Smooth muscle cell (in vitro differentiated cells): ENCODE measurements at regions not wholly inside any gene's neighbourhood (a gene's known extent, or its start where the extent isn't known, plus 50 kb on each side); places are given as distances from the start of the nearest gene placed in this dataset.

ENCODE experiments used
- DNase-seq: peaks from one replicate; lab custom pipeline; 2025; ENCODE audit not compliant: unreplicated experiment; lab: John Stamatoyannopoulos, UW
- H2AFZ ChIP-seq: fragments of 200-600 bp; sonication (generic); 2 replicates; pipeline ENCODE4 v1.6.0; 2016; ENCODE audit warnings: antibody characterized with exemption, low read depth, mild to moderate bottlenecking
- H3F3A ChIP-seq: fragments of 200-600 bp; sonication (generic); 2 replicates; pipeline ENCODE4 v1.6.0; 2017; ENCODE audit warnings: antibody characterized with exemption, low read depth
- H3K27ac ChIP-seq: fragments of 200-600 bp; sonication (generic); 2 replicates; pipeline ENCODE4 v1.5.1; 2016; ENCODE audit warnings: low read depth, mild to moderate bottlenecking
- H3K27me3 ChIP-seq: fragments of 200-600 bp; sonication (generic); 2 replicates; pipeline ENCODE4 v1.6.1; 2016; ENCODE audit warnings: low read depth, mild to moderate bottlenecking
- H3K36me3 ChIP-seq: fragments of 200-600 bp; sonication (generic); 2 replicates; pipeline ENCODE4 v1.5.1; 2016; ENCODE audit warnings: low read depth
- H3K4me1 ChIP-seq: fragments of 200-600 bp; sonication (generic); 2 replicates; pipeline ENCODE4 v1.5.1; 2016; ENCODE audit warnings: low read depth
- H3K4me2 ChIP-seq: fragments of 200-600 bp; sonication (generic); 2 replicates; pipeline ENCODE4 v1.6.0; 2016; ENCODE audit warnings: mild to moderate bottlenecking
- H3K4me3 ChIP-seq: fragments of 200-600 bp; sonication (generic); 2 replicates; pipeline ENCODE4 v1.5.1; 2016; ENCODE audit warnings: mild to moderate bottlenecking
- H3K79me2 ChIP-seq: fragments of 200-600 bp; sonication (generic); 2 replicates; pipeline ENCODE4 v1.6.0; 2016; ENCODE audit warnings: low read depth, mild to moderate bottlenecking
- H3K9ac ChIP-seq: fragments of 200-600 bp; sonication (generic); 2 replicates; pipeline ENCODE4 v1.6.0; 2016; ENCODE audit warnings: low read depth
- H3K9me3 ChIP-seq: fragments of 200-600 bp; sonication (generic); replicated peaks from 2 replicates; pipeline ENCODE4 v1.5.1; 2016; ENCODE audit warnings: low read depth
- H4K20me1 ChIP-seq: fragments of 200-600 bp; sonication (generic); 2 replicates; pipeline ENCODE4 v1.6.0; 2016; ENCODE audit warnings: low read depth
- CTCF ChIP-seq: fragments of 200-600 bp; sonication (generic); IDR thresholded peaks from 2 replicates; pipeline ENCODE4 v1.5.1; 2017; ENCODE audit warnings: borderline replicate concordance, mild to moderate bottlenecking, antibody characterized with exemption; ENCODE audit not compliant: insufficient read depth, poor library complexity, severe bottlenecking
- WGBS: methylation state at CpG from one replicate; pipeline ENCODE4 v1.1.7; 2016; ENCODE audit warnings: low lambda C conversion rate; 5-methylcytosine and 5-hydroxymethylcytosine counted together

DNA sequence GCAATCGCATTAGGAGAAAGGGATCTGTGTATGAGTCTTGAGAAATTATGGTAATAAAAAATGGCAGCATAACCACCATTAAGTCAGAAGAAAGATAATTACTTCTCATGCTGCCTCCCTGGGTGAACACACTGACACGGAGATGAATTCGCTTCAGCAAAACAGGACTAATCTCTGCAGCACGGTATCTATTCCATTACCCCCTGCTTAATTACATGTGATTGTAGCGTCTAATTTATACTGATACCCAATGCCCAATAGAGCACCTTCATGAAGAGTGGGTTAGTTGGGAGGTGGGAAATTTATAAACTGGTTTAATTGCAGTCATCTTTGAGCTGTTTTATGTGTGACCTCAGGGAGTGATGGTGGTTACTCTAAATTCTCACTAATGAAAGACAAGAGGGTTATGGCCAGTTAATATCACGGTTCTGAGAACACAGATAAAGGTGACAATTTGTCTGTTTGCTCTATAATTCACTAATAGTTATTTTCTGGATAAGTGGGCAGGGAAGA lies 476.2 kb upstream of the SULF2 start:
- WGBS = 96% methylated on average over 6 of the region's 6 CpGs

GRCh38 chr20:48260129-48260756 lies 475.0 kb upstream of the SULF2 start:
- Histone ChIP-seq H3K9me3 (peaks cover 4% of the 10 kb centered on the region), H4K20me1 (no peaks in the 10 kb centered on the region), H3K4me1 (no peaks in the 10 kb centered on the region), H3K27me3 (no peaks in the 10 kb centered on the region), H3K27ac (peak overlapping the region; percentile 4), H3F3A (no peaks in the 10 kb centered on the region), H3K79me2 (no peaks in the 10 kb centered on the region), H3K9ac (no peak overlapping the region), H3K4me2 (no peak overlapping the region), H2AFZ (no peak overlapping the region), H3K36me3 (no peaks in the 10 kb centered on the region), H3K4me3 (no peak overlapping the region)
- 56% methylated on average over 15 of the region's 15 CpGs for WGBS
- peak; percentile 6 for DNase-seq
- no peak for TF ChIP-seq CTCF

More for the DNA sequence above, 476.2 kb upstream of the SULF2 start:
- no peak overlapping the region for H3K4me2 ChIP-seq
- no peaks in the 10 kb centered on the region for H3F3A ChIP-seq
- no peaks in the 10 kb centered on the region for H3K36me3 ChIP-seq
- no peaks in the 10 kb centered on the region for H3K9me3 ChIP-seq
- H3K27me3 ChIP-seq = no peaks in the 10 kb centered on the region
- no peak for DNase-seq
- H4K20me1 ChIP-seq = no peaks in the 10 kb centered on the region
- no peak overlapping the region for H3K9ac ChIP-seq
- no peak overlapping the region for H2AFZ ChIP-seq
- no peak for TF ChIP-seq CTCF
- no peak overlapping the region for H3K4me3 ChIP-seq
- H3K4me1 ChIP-seq = no peaks in the 10 kb centered on the region
- H3K27ac ChIP-seq = no peak overlapping the region
- H3K79me2 ChIP-seq = no peaks in the 10 kb centered on the region

GRCh38 chr20:48259456-48259855 lies 474.2 kb upstream of the SULF2 start:
- H3K4me3 ChIP-seq = no peak overlapping the region
- H2AFZ ChIP-seq = no peak overlapping the region
- H3K36me3 ChIP-seq = no peaks in the 10 kb centered on the region
- H3K9me3 ChIP-seq = peaks cover 4% of the 10 kb centered on the region
- H3K27ac ChIP-seq = no peak overlapping the region
- H4K20me1 ChIP-seq = no peaks in the 10 kb centered on the region
- H3K79me2 ChIP-seq = no peaks in the 10 kb centered on the region
- DNase-seq = no peak
- 85% methylated on average over 6 of the region's 6 CpGs for WGBS
- no peaks in the 10 kb centered on the region for H3F3A ChIP-seq
- no peaks in the 10 kb centered on the region for H3K27me3 ChIP-seq
- TF ChIP-seq CTCF = no peak
- no peak overlapping the region for H3K4me2 ChIP-seq
- no peaks in the 10 kb centered on the region for H3K4me1 ChIP-seq
- no peak overlapping the region for H3K9ac ChIP-seq

GRCh38 chr20:48257833-48258232 lies 472.6 kb upstream of the SULF2 start:
- Histone ChIP-seq H3F3A (no peaks in the 10 kb centered on the region), H3K9ac (no peak overlapping the region), H3K79me2 (no peaks in the 10 kb centered on the region), H3K27ac (no peak overlapping the region), H3K4me3 (no peak overlapping the region), H2AFZ (no peak overlapping the region), H3K4me2 (no peak overlapping the region), H3K9me3 (peaks cover 4% of the 10 kb centered on the region), H3K36me3 (no peaks in the 10 kb centered on the region), H3K4me1 (no peaks in the 10 kb centered on the region), H3K27me3 (no peaks in the 10 kb centered on the region), H4K20me1 (no peaks in the 10 kb centered on the region)
- no peak for DNase-seq
- no peak for TF ChIP-seq CTCF
- WGBS = 95% methylated on average over 2 of the region's 2 CpGs
